DOHH2 (cell line): ENCODE measurements at regions not wholly inside any gene's neighbourhood (a gene's known extent, or its start where the extent isn't known, plus 50 kb on each side); places are given as distances from the start of the nearest gene placed in this dataset.

Experiments
- CTCF ChIP-seq: fragments of 200-600 bp; sonication (generic); IDR thresholded peaks from one replicate; pipeline ENCODE4 v1.5.1; 2014; ENCODE audit warnings: antibody characterized with exemption, mild to moderate bottlenecking, low read depth, low read length; ENCODE audit not compliant: poor library complexity, severe bottlenecking
- EZH2phosphoT487 ChIP-seq: fragments of 200-600 bp; sonication (generic); IDR thresholded peaks from 2 replicates; pipeline ENCODE4 v1.6.1; 2017; ENCODE audit warnings: borderline replicate concordance, mild to moderate bottlenecking, antibody characterized with exemption, low read length, moderate library complexity, mixed read lengths

- no peak for TF ChIP-seq CTCF
- no peak for TF ChIP-seq EZH2phosphoT487
Observed at GRCh38 chr7:46449743-46450142, 528.7 kb upstream of the IGFBP3 start.
